PFSK-1 (cell line): ENCODE measurements at regions not wholly inside any gene's neighbourhood (a gene's known extent, or its start where the extent isn't known, plus 50 kb on each side); places are given as distances from the start of the nearest gene placed in this dataset.

Experiments used
- FOXP2 ChIP-seq: optimal IDR thresholded peaks from 2 replicates; pipeline ENCODE3; 2011; ENCODE audit warnings: borderline replicate concordance, control low read depth, inconsistent platforms; ENCODE audit not compliant: insufficient read depth; ENCODE audit errors: extremely low read length, extremely low read depth
- POLR2AphosphoS5 ChIP-seq: IDR thresholded peaks from 2 replicates; pipeline ENCODE4 v1.6.1; 2012; ENCODE audit warnings: low read depth, mild to moderate bottlenecking, control low read depth, low read length, moderate library complexity
- SIN3A ChIP-seq: IDR thresholded peaks from 2 replicates; pipeline ENCODE4 v1.6.1; 2012; ENCODE audit warnings: mild to moderate bottlenecking, low read length, moderate library complexity, borderline replicate concordance; ENCODE audit not compliant: insufficient read depth
- TAF1 ChIP-seq: IDR thresholded peaks from 2 replicates; pipeline ENCODE4 v1.6.1; 2012; ENCODE audit warnings: low read length, control low read depth, borderline replicate concordance; ENCODE audit not compliant: insufficient read depth
- TF ChIP-seq, protein P1 (sequence below), 2 experiments: IDR thresholded peaks; 2 replicates each; pipeline versions ENCODE4 v1.6.1 to v1.8.0; 2011 to 2012; ENCODE audit warnings: low read depth in 2 of 2, low read length in 2 of 2, control low read depth in 1 of 2, inconsistent platforms in 1 of 2, mild to moderate bottlenecking in 1 of 2, moderate library complexity in 1 of 2; ENCODE audit not compliant: insufficient read depth in 1 of 2

GRCh38 chr3:65252266-65252665 is 564.5 kb upstream of the ADAMTS9 start:
- TF ChIP-seq FOXP2 (no peak), POLR2AphosphoS5 (no peak), TAF1 (no peak), SIN3A (no peak)

DNA sequence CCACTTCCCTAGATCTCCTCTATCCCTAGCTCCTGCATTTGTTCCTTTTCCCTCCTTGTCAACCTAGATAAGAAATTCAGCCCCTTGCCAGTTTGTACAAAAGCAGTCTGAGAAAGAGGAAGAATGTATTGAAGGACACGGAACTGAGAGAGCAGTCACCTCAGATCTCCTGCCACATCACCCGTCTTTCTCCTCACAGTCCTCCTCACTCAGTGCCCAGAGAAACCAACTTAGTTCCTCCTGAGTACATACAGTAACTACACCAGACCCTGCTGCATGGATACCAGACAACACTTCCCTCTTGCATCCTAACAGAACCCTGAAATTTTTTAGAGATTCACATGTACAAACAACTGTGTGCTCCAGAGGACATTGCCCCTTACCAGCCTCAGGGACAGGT is 563.6 kb upstream of the ADAMTS9 start:
- TF ChIP-seq TAF1 = no peak
- TF ChIP-seq, protein P1, sequence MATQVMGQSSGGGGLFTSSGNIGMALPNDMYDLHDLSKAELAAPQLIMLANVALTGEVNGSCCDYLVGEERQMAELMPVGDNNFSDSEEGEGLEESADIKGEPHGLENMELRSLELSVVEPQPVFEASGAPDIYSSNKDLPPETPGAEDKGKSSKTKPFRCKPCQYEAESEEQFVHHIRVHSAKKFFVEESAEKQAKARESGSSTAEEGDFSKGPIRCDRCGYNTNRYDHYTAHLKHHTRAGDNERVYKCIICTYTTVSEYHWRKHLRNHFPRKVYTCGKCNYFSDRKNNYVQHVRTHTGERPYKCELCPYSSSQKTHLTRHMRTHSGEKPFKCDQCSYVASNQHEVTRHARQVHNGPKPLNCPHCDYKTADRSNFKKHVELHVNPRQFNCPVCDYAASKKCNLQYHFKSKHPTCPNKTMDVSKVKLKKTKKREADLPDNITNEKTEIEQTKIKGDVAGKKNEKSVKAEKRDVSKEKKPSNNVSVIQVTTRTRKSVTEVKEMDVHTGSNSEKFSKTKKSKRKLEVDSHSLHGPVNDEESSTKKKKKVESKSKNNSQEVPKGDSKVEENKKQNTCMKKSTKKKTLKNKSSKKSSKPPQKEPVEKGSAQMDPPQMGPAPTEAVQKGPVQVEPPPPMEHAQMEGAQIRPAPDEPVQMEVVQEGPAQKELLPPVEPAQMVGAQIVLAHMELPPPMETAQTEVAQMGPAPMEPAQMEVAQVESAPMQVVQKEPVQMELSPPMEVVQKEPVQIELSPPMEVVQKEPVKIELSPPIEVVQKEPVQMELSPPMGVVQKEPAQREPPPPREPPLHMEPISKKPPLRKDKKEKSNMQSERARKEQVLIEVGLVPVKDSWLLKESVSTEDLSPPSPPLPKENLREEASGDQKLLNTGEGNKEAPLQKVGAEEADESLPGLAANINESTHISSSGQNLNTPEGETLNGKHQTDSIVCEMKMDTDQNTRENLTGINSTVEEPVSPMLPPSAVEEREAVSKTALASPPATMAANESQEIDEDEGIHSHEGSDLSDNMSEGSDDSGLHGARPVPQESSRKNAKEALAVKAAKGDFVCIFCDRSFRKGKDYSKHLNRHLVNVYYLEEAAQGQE (IDR thresholded peaks at IDR 0.05; ENCODE audit: insufficient read depth in 1 of 2, low read depth in 2 of 2, low read length in 2 of 2) = no peak
- no peak for TF ChIP-seq SIN3A
- TF ChIP-seq FOXP2 = no peak
- TF ChIP-seq POLR2AphosphoS5 = no peak

GRCh38 chr3:65246561-65246960 is 558.8 kb upstream of the ADAMTS9 start:
- no peak for TF ChIP-seq TAF1
- TF ChIP-seq FOXP2 = no peak

- TF ChIP-seq SIN3A (no peak), FOXP2 (no peak), POLR2AphosphoS5 (no peak), TAF1 (no peak)
- TF ChIP-seq, protein P1 (IDR thresholded peaks at IDR 0.05; ENCODE audit: insufficient read depth in 1 of 2, low read depth in 2 of 2, low read length in 2 of 2) = no peak
These were observed 557.6 kb upstream of the ADAMTS9 start for GRCh38 chr3:65245133-65246063.

- TF ChIP-seq POLR2AphosphoS5 (no peak), FOXP2 (no peak), TAF1 (no peak), SIN3A (no peak)
- TF ChIP-seq, protein P1 (IDR thresholded peaks at IDR 0.05; ENCODE audit: insufficient read depth in 1 of 2, low read depth in 2 of 2, low read length in 2 of 2) = no peak
These were observed 552.6 kb upstream of the ADAMTS9 start for GRCh38 chr3:65240366-65240765.

DNA sequence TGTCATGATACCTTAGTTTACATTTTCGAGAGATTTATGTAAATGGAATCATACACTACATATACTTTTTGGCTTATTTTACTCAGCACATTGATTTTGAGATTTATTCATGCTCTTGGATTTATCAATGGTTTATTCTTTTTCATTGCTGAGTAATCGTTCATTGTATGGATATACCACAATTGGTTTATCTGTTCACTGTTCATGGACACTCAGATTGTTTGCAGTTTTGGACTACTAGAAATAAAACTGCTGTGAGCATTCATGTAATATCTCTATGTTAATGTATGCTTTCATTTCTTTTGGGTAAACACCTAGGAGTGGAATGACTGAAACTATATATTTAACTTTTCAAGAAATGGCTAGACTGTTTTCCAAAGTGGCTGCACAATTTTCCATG is 550.9 kb upstream of the ADAMTS9 start:
- TF ChIP-seq POLR2AphosphoS5 = no peak
- TF ChIP-seq TAF1 = no peak
- TF ChIP-seq, protein P1 (IDR thresholded peaks at IDR 0.05; ENCODE audit: insufficient read depth in 1 of 2, low read depth in 2 of 2, low read length in 2 of 2) = no peak
- TF ChIP-seq SIN3A = no peak
- no peak for TF ChIP-seq FOXP2
